ENCODE measurements at regions not wholly inside any gene's neighbourhood (a gene's known extent, or its start where the extent isn't known, plus 50 kb on each side); places are given as distances from the start of the nearest gene placed in this dataset.

GRCh38 chr5:91266184-91266705, 116.9 kb downstream of the ARRDC3 start:
- Mint-ChIP-seq H3K36me3 (no peaks in the 10 kb centered on the region), H3K27me3 (peaks cover 0 to 14% (median 0%) of the 10 kb centered on the region in 5 donors), H3K4me3 (no peak overlapping the region), H3K27ac (no peak overlapping the region), H3K4me1 (peaks cover 9 to 27% (median 18%) of the 10 kb centered on the region in 7 donors), H3K9me3 (no peaks in the 10 kb centered on the region)
- H3K27ac ChIP-seq (ENCODE audit: low read depth, low read length) = no peak overlapping the region
- ChIA-PET CTCF (interaction anchor here (0.6 to 0.7 kb wide), 2 partner anchors 22 to 169 kb away, joined by 3 to 5 read pairs; no protein-coding TSS in a partner anchor), POLR2A (interaction anchor here (0.9 kb wide), 1 partner anchor 114 kb away, joined by 3 read pairs; no protein-coding TSS in a partner anchor)
- intact Hi-C loops (cut with micrococcal nuclease) = loop anchor here in 1 of 2 donors (5.0 kb wide), 3 partner anchors 39 to 116 kb away; partner anchors contain the start of gene ARRDC3
- peak; percentile 53 for ATAC-seq
- no peaks in the 10 kb centered on the region for H3K4me1 ChIP-seq (ENCODE audit: control insufficient read depth in 2 of 2, insufficient read depth in 2 of 2, low read length in 2 of 2)
- H3K9me3 ChIP-seq (ENCODE audit: control insufficient read depth in 2 of 3, low read length in 3 of 3) = no peaks in the 10 kb centered on the region
- no peaks in the 10 kb centered on the region for H3K36me3 ChIP-seq (ENCODE audit: control insufficient read depth in 2 of 3, insufficient read depth in 3 of 3, low read length in 3 of 3)
- H3K4me3 ChIP-seq (ENCODE audit: low read length) = no peak overlapping the region
- DNase-seq = no peak
- no peaks in the 10 kb centered on the region for H3K27me3 ChIP-seq (ENCODE audit: control insufficient read depth in 2 of 2, insufficient read depth in 2 of 2, low read length in 2 of 2)

GRCh38 chr5:91264311-91265051, 118.6 kb downstream of the ARRDC3 start:
- intact Hi-C loops (cut with micrococcal nuclease) = loop anchor here in 1 of 2 donors (5.0 kb wide), 3 partner anchors 37 to 118 kb away; partner anchors contain the start of gene ARRDC3
- H3K27ac Mint-ChIP-seq = no peak overlapping the region
- peaks cover 9 to 20% (median 18%) of the 10 kb centered on the region in 7 donors for H3K4me1 Mint-ChIP-seq

GRCh38 chr5:91263898-91264297, 119.2 kb downstream of the ARRDC3 start:
- POLR2A ChIA-PET = no interaction called here
- Histone ChIP-seq H3K9me3 (ENCODE audit: control insufficient read depth in 2 of 3, low read length in 3 of 3) (no peaks in the 10 kb centered on the region), H3K27ac (ENCODE audit: low read depth, low read length) (no peak overlapping the region), H3K4me3 (ENCODE audit: low read length) (no peak overlapping the region), H3K4me1 (ENCODE audit: control insufficient read depth in 2 of 2, insufficient read depth in 2 of 2, low read length in 2 of 2) (no peaks in the 10 kb centered on the region), H3K36me3 (ENCODE audit: control insufficient read depth in 2 of 3, insufficient read depth in 3 of 3, low read length in 3 of 3) (no peaks in the 10 kb centered on the region), H3K27me3 (ENCODE audit: control insufficient read depth in 2 of 2, insufficient read depth in 2 of 2, low read length in 2 of 2) (no peaks in the 10 kb centered on the region)
- Mint-ChIP-seq H3K27ac (no peak overlapping the region), H3K4me1 (peaks cover 4 to 15% (median 12%) of the 10 kb centered on the region in 7 donors), H3K36me3 (no peaks in the 10 kb centered on the region), H3K9me3 (no peaks in the 10 kb centered on the region), H3K27me3 (peaks cover 0 to 20% (median 0%) of the 10 kb centered on the region in 5 donors), H3K4me3 (no peak overlapping the region)
- DNase-seq = no peak
- ATAC-seq = no peak
- intact Hi-C loops (cut with micrococcal nuclease) = no loop called here
- CTCF ChIA-PET = no interaction called here

More at GRCh38 chr5:91264311-91265051, 118.6 kb downstream of the ARRDC3 start:
- peaks cover 0 to 20% (median 0%) of the 10 kb centered on the region in 5 donors for H3K27me3 Mint-ChIP-seq
- no peak overlapping the region for H3K27ac ChIP-seq (ENCODE audit: low read depth, low read length)
- no peaks in the 10 kb centered on the region for H3K36me3 Mint-ChIP-seq
- no peaks in the 10 kb centered on the region for H3K9me3 Mint-ChIP-seq
- H3K27me3 ChIP-seq (ENCODE audit: control insufficient read depth in 2 of 2, insufficient read depth in 2 of 2, low read length in 2 of 2) = no peaks in the 10 kb centered on the region
- H3K36me3 ChIP-seq (ENCODE audit: control insufficient read depth in 2 of 3, insufficient read depth in 3 of 3, low read length in 3 of 3) = no peaks in the 10 kb centered on the region
- H3K4me3 ChIP-seq (ENCODE audit: low read length) = no peak overlapping the region
- DNase-seq (no peak), ATAC-seq (no peak)
- ChIA-PET CTCF (no interaction called here), POLR2A (no interaction called here)
- H3K4me3 Mint-ChIP-seq = no peak overlapping the region
- no peaks in the 10 kb centered on the region for H3K4me1 ChIP-seq (ENCODE audit: control insufficient read depth in 2 of 2, insufficient read depth in 2 of 2, low read length in 2 of 2)
- H3K9me3 ChIP-seq (ENCODE audit: control insufficient read depth in 2 of 3, low read length in 3 of 3) = no peaks in the 10 kb centered on the region

GRCh38 chr5:91257301-91257700, 125.8 kb downstream of the ARRDC3 start:
- DNase-seq = no peak
- Mint-ChIP-seq H3K27me3 (peaks cover 0 to 10% (median 0%) of the 10 kb centered on the region in 5 donors), H3K4me1 (no peaks in the 10 kb centered on the region), H3K9me3 (no peaks in the 10 kb centered on the region), H3K4me3 (no peak overlapping the region), H3K27ac (no peak overlapping the region), H3K36me3 (no peaks in the 10 kb centered on the region)
- intact Hi-C loops (cut with micrococcal nuclease) = no loop called here
- Histone ChIP-seq H3K4me1 (ENCODE audit: control insufficient read depth in 2 of 2, insufficient read depth in 2 of 2, low read length in 2 of 2) (no peaks in the 10 kb centered on the region), H3K9me3 (ENCODE audit: control insufficient read depth in 2 of 3, low read length in 3 of 3) (no peaks in the 10 kb centered on the region), H3K27ac (ENCODE audit: low read depth, low read length) (no peak overlapping the region), H3K27me3 (ENCODE audit: control insufficient read depth in 2 of 2, insufficient read depth in 2 of 2, low read length in 2 of 2) (no peaks in the 10 kb centered on the region), H3K36me3 (ENCODE audit: control insufficient read depth in 2 of 3, insufficient read depth in 3 of 3, low read length in 3 of 3) (no peaks in the 10 kb centered on the region), H3K4me3 (ENCODE audit: low read length) (no peak overlapping the region)
- POLR2A ChIA-PET = no interaction called here
- no peak for ATAC-seq
- CTCF ChIA-PET = no interaction called here

- no peaks in the 10 kb centered on the region for H3K36me3 Mint-ChIP-seq
- CTCF ChIA-PET = no interaction called here
- no peaks in the 10 kb centered on the region for H3K27me3 ChIP-seq (ENCODE audit: control insufficient read depth in 2 of 2, insufficient read depth in 2 of 2, low read length in 2 of 2)
- intact Hi-C loops (cut with micrococcal nuclease) = no loop called here
- H3K27me3 Mint-ChIP-seq = peaks cover 0 to 12% (median 0%) of the 10 kb centered on the region in 5 donors
- POLR2A ChIA-PET = no interaction called here
- ATAC-seq = no peak
- H3K9me3 ChIP-seq (ENCODE audit: control insufficient read depth in 2 of 3, low read length in 3 of 3) = no peaks in the 10 kb centered on the region
- no peak overlapping the region for H3K27ac ChIP-seq (ENCODE audit: low read depth, low read length)
- no peaks in the 10 kb centered on the region for H3K36me3 ChIP-seq (ENCODE audit: control insufficient read depth in 2 of 3, insufficient read depth in 3 of 3, low read length in 3 of 3)
- no peaks in the 10 kb centered on the region for H3K9me3 Mint-ChIP-seq
- no peak overlapping the region for H3K4me3 Mint-ChIP-seq
- no peaks in the 10 kb centered on the region for H3K4me1 Mint-ChIP-seq
- H3K4me3 ChIP-seq (ENCODE audit: low read length) = no peak overlapping the region
- DNase-seq = no peak
- no peak overlapping the region for H3K27ac Mint-ChIP-seq
- no peaks in the 10 kb centered on the region for H3K4me1 ChIP-seq (ENCODE audit: control insufficient read depth in 2 of 2, insufficient read depth in 2 of 2, low read length in 2 of 2)
Observed at GRCh38 chr5:91256142-91256524, 127.0 kb downstream of the ARRDC3 start.

- Mint-ChIP-seq H3K4me3 (no peak overlapping the region), H3K36me3 (no peaks in the 10 kb centered on the region), H3K27me3 (peaks cover 0 to 7% (median 0%) of the 10 kb centered on the region in 5 donors), H3K27ac (no peak overlapping the region), H3K4me1 (no peaks in the 10 kb centered on the region), H3K9me3 (peaks cover 0 to 3% (median 0%) of the 10 kb centered on the region in 11 donors)
- POLR2A ChIA-PET = no interaction called here
- intact Hi-C loops (cut with micrococcal nuclease) = no loop called here
- CTCF ChIA-PET = no interaction called here
- Histone ChIP-seq H3K36me3 (ENCODE audit: control insufficient read depth in 2 of 3, insufficient read depth in 3 of 3, low read length in 3 of 3) (no peaks in the 10 kb centered on the region), H3K4me1 (ENCODE audit: control insufficient read depth in 2 of 2, insufficient read depth in 2 of 2, low read length in 2 of 2) (no peaks in the 10 kb centered on the region), H3K4me3 (ENCODE audit: low read length) (no peak overlapping the region), H3K9me3 (ENCODE audit: control insufficient read depth in 2 of 3, low read length in 3 of 3) (no peaks in the 10 kb centered on the region), H3K27me3 (ENCODE audit: control insufficient read depth in 2 of 2, insufficient read depth in 2 of 2, low read length in 2 of 2) (no peaks in the 10 kb centered on the region), H3K27ac (ENCODE audit: low read depth, low read length) (no peak overlapping the region)
- no peak for DNase-seq
- ATAC-seq = no peak
Observed at GRCh38 chr5:91255396-91256141, 127.5 kb downstream of the ARRDC3 start.
